Stimulated activated CD8-positive, alpha-beta memory T cell treated with anti-CD3 and anti-CD28 coated beads, Interleukin-4, amount 100 ng/mL, for 4 hours (primary cell): ENCODE measurements at regions not wholly inside any gene's neighbourhood (a gene's known extent, or its start where the extent isn't known, plus 50 kb on each side); places are given as distances from the start of the nearest gene placed in this dataset.
"Not testable (repeated sequence)": the region's sequence is repeated elsewhere in the genome, so short reads cannot be mapped to it uniquely, and the experiment has no call there.

Source experiments
- DNase-seq, 2 donors: peaks; one replicate each; pipeline ENCODE4 v3.0.0-alpha.2; 2020; ENCODE audit warnings: low read depth in 2 of 2, low spot score in 1 of 2

- no peak for DNase-seq
Measured at GRCh38 chr5:126139773-126140172, 283.4 kb upstream of the GRAMD2B start.

GRCh38 chr5:126143622-126144021 lies 279.6 kb upstream of the GRAMD2B start:
- no peak for DNase-seq

GRCh38 chr5:126150319-126150718 lies 272.9 kb upstream of the GRAMD2B start:
- DNase-seq: not testable (repeated sequence)

GRCh38 chr5:126155298-126155697 lies 267.9 kb upstream of the GRAMD2B start:
- not testable (repeated sequence) for DNase-seq

- no peak for DNase-seq
Measured at GRCh38 chr5:126166368-126166767, 256.8 kb upstream of the GRAMD2B start.

- no peak for DNase-seq
Measured at GRCh38 chr5:126168785-126169184, 254.4 kb upstream of the GRAMD2B start.

GRCh38 chr5:126171916-126172315 lies 251.3 kb upstream of the GRAMD2B start:
- DNase-seq: no peak

- no peak for DNase-seq
Measured at GRCh38 chr5:126172812-126173211, 250.4 kb upstream of the GRAMD2B start.

- no peak for DNase-seq
Measured at GRCh38 chr5:126178521-126178920, 244.7 kb upstream of the GRAMD2B start.

- no peak for DNase-seq
Measured at GRCh38 chr5:126182971-126183695, 240.1 kb upstream of the GRAMD2B start.

- no peak for DNase-seq
Measured at GRCh38 chr5:126184474-126184873, 238.7 kb upstream of the GRAMD2B start.

GRCh38 chr5:126186210-126186609 lies 237.0 kb upstream of the GRAMD2B start:
- no peak for DNase-seq

- no peak for DNase-seq
Measured at GRCh38 chr5:126188804-126189203, 234.4 kb upstream of the GRAMD2B start.

GRCh38 chr5:126189231-126189630 lies 234.0 kb upstream of the GRAMD2B start:
- DNase-seq: no peak

GRCh38 chr5:126189862-126190261 lies 233.3 kb upstream of the GRAMD2B start:
- no peak for DNase-seq

GRCh38 chr5:126192226-126192625 lies 231.0 kb upstream of the GRAMD2B start:
- no peak for DNase-seq

GRCh38 chr5:126195410-126196100 lies 227.7 kb upstream of the GRAMD2B start:
- DNase-seq: no peak

GRCh38 chr5:126198531-126198930 lies 224.7 kb upstream of the GRAMD2B start:
- no peak for DNase-seq

GRCh38 chr5:126199467-126199866 lies 223.7 kb upstream of the GRAMD2B start:
- no peak for DNase-seq

- no peak for DNase-seq
Measured at GRCh38 chr5:126208691-126209090, 214.5 kb upstream of the GRAMD2B start.

- no peak for DNase-seq
Measured at GRCh38 chr5:126210955-126211354, 212.3 kb upstream of the GRAMD2B start.

- DNase-seq: no peak
Measured at GRCh38 chr5:126219616-126220015, 203.6 kb upstream of the GRAMD2B start.

GRCh38 chr5:126220725-126221124 lies 202.5 kb upstream of the GRAMD2B start:
- DNase-seq: no peak
